ENCODE measurements at regions not wholly inside any gene's neighbourhood (a gene's known extent, or its start where the extent isn't known, plus 50 kb on each side); places are given as distances from the start of the nearest gene placed in this dataset.

DNA sequence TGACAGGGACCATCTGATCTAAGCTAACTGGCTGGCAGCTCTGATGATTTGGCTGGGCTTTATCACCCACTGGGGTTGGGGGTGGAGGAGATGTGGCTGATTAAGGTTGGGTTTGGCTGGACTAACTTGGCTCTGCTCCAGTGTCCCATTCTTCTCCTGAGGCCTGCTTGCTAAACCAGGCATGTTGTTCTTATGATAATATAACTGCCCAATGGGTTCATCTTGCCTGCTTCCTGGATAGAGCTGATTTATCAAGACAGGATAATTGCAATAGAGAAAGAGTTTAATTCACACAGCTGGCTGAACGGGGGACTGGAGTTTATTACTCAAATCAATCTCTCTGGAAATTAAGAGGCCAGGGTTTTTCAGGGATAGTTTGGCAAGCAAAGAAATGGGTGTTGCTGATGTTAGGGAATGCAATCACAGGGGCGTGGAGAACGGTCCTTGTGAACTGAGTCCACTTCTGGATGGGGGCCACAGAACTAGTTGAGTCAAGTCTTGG lies 150.4 kb downstream of the PTH2R start:
- no peak for ATAC-seq (ENCODE audit: low FRiP score)
- no peak for DNase-seq (ENCODE audit: low spot score)
- TF ChIP-seq, protein P1, sequence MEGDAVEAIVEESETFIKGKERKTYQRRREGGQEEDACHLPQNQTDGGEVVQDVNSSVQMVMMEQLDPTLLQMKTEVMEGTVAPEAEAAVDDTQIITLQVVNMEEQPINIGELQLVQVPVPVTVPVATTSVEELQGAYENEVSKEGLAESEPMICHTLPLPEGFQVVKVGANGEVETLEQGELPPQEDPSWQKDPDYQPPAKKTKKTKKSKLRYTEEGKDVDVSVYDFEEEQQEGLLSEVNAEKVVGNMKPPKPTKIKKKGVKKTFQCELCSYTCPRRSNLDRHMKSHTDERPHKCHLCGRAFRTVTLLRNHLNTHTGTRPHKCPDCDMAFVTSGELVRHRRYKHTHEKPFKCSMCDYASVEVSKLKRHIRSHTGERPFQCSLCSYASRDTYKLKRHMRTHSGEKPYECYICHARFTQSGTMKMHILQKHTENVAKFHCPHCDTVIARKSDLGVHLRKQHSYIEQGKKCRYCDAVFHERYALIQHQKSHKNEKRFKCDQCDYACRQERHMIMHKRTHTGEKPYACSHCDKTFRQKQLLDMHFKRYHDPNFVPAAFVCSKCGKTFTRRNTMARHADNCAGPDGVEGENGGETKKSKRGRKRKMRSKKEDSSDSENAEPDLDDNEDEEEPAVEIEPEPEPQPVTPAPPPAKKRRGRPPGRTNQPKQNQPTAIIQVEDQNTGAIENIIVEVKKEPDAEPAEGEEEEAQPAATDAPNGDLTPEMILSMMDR (IDR thresholded peaks at IDR 0.05): no peak

DNA sequence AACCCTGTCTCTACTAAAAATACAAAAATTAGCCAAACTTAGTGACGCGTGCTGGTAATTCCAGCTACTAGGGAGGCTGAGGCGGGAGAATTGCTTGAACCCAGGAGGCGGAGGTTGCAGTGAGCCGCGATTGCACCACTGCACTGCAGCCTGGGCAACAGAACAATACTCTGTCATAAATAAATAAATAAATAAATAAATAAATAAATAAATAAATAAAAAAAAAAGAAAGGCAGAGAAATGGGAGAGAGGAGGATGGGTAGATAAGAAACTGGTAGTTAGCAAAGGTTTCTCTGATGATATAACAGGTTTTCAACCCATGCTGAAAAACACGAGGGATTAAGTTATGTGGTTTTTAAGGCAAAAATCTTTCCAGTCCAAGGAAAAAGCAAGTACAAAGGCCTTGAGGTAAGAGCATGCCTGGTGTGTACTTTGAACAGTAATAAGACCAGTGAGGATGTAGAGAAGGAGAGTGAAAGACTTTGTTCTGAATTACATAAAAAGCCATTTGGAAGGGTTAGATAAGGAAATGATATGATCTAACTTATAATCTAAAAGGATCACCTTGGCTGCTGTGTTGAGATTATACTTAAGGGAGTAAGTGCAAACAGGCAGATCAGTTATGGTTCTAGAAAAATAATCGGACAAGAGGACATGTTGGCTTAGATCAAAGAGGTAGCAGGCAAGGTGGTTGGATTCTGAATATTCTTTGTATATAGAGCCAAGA lies 159.3 kb downstream of the PTH2R start:
- ATAC-seq (ENCODE audit: low FRiP score): no peak
- TF ChIP-seq, protein P1 (IDR thresholded peaks at IDR 0.05): no peak
- no peak for DNase-seq (ENCODE audit: low spot score)

- ATAC-seq (ENCODE audit: low FRiP score) (no peak), DNase-seq (ENCODE audit: low spot score) (no peak)
- TF ChIP-seq, protein P1 (IDR thresholded peaks at IDR 0.05): no peak
Measured at GRCh38 chr2:208568203-208568602, 161.6 kb downstream of the PTH2R start.

GRCh38 chr2:208570066-208570465 lies 163.5 kb downstream of the PTH2R start:
- TF ChIP-seq, protein P1 (IDR thresholded peaks at IDR 0.05): no peak
- no peak for ATAC-seq (ENCODE audit: low FRiP score)
- DNase-seq (ENCODE audit: low spot score): no peak

GRCh38 chr2:208570851-208571763 lies 164.5 kb downstream of the PTH2R start:
- TF ChIP-seq, protein P1 (IDR thresholded peaks at IDR 0.05): no peak
- ATAC-seq (ENCODE audit: low FRiP score): no peak
- DNase-seq (ENCODE audit: low spot score): no peak

GRCh38 chr2:208571764-208572131 lies 165.2 kb downstream of the PTH2R start:
- no peak for ATAC-seq (ENCODE audit: low FRiP score)
- DNase-seq (ENCODE audit: low spot score): no peak
- TF ChIP-seq, protein P1 (IDR thresholded peaks at IDR 0.05): no peak

All from omental fat pad (tissue), 3 donors.